IMR-90 (cell line): ENCODE measurements at regions not wholly inside any gene's neighbourhood (a gene's known extent, or its start where the extent isn't known, plus 50 kb on each side); places are given as distances from the start of the nearest gene placed in this dataset.

Source experiments
- ATAC-seq: fragments of 200-7000 bp; cut with Tn5 transposase; 2 replicates; pipeline ENCODE4 v1.9.1; 2020; ENCODE audit warnings: low read depth, mild to moderate bottlenecking, moderate library complexity
- BruUV-seq: library from RNA; stranded (reverse); fragments of 400-500 nt; replicated peaks from 2 replicates; lab custom pipeline; 2021; lab: Mats Ljungman, UMichigan
- CTCF ChIA-PET: fragments of 300-600 bp; formaldehyde crosslinking; extraction: SDS; loops from one replicate; lab custom pipeline; 2021; ENCODE audit warnings: antibody characterized with exemption; lab: Yijun Ruan, JAX
- POLR2A ChIA-PET: fragments of 300-600 bp; sonication (Branson Sonifier 250); formaldehyde crosslinking; loops from one replicate; lab custom pipeline; 2022; ENCODE audit warnings: antibody characterized with exemption; ENCODE audit not compliant: unreplicated experiment; lab: Charles Lee
- DNase-seq: peaks from one replicate; pipeline ENCODE4 v3.0.0; 2013
- H2AFZ ChIP-seq: replicated peaks from 2 replicates; pipeline ENCODE3; 2013; ENCODE audit warnings: low read length, mild to moderate bottlenecking; ENCODE audit not compliant: poor library complexity
- H2AK5ac ChIP-seq: 2 replicates; pipeline ENCODE4 v1.6.1; 2013; ENCODE audit warnings: low read depth, low read length, inconsistent platforms
- H2AK9ac ChIP-seq: replicated peaks from 2 replicates; pipeline ENCODE3; 2013; ENCODE audit warnings: mild to moderate bottlenecking, low read depth, low read length, moderate library complexity; ENCODE audit not compliant: poor library complexity
- H2BK120ac ChIP-seq: 2 replicates; pipeline ENCODE4 v1.6.1; 2013; ENCODE audit warnings: low read depth, low read length, inconsistent platforms
- H2BK15ac ChIP-seq: 3 replicates; pipeline ENCODE4 v1.6.1; 2013; ENCODE audit warnings: low read depth, low read length, inconsistent platforms
- H2BK20ac ChIP-seq: 2 replicates; pipeline ENCODE4 v1.6.1; 2013; ENCODE audit warnings: low read depth, mild to moderate bottlenecking, inconsistent platforms, low read length, moderate library complexity
- H2BK5ac ChIP-seq: 2 replicates; pipeline ENCODE4 v1.6.1; 2013; ENCODE audit warnings: mild to moderate bottlenecking, low read depth, low read length, inconsistent platforms; ENCODE audit not compliant: poor library complexity, severe bottlenecking
- H3K14ac ChIP-seq: replicated peaks from 2 replicates; pipeline ENCODE4 v1.6.1; 2013; ENCODE audit warnings: low read depth, low read length, inconsistent platforms
- H3K18ac ChIP-seq: 2 replicates; pipeline ENCODE4 v1.6.1; 2013; ENCODE audit warnings: low read depth, low read length, control low read depth
- H3K23ac ChIP-seq: 2 replicates; pipeline ENCODE4 v1.6.1; 2013; ENCODE audit warnings: low read depth, low read length, inconsistent platforms
- H3K27ac ChIP-seq: 2 replicates; pipeline ENCODE4 v1.5.1; 2013; ENCODE audit warnings: mild to moderate bottlenecking, control low read depth, low read length; ENCODE audit not compliant: insufficient read depth
- H3K27me3 ChIP-seq: 2 replicates; pipeline ENCODE4 v1.6.1; 2013; ENCODE audit warnings: low read length; ENCODE audit not compliant: control insufficient read depth, insufficient read depth
- H3K36me3 ChIP-seq: 2 replicates; pipeline ENCODE4 v1.6.1; 2013; ENCODE audit warnings: low read length, mixed read lengths; ENCODE audit not compliant: control insufficient read depth, insufficient read depth
- H3K4ac ChIP-seq: 2 replicates; pipeline ENCODE4 v1.6.1; 2013; ENCODE audit warnings: low read depth, low read length, inconsistent platforms
- H3K4me1 ChIP-seq: 2 replicates; pipeline ENCODE4 v1.6.1; 2013; ENCODE audit warnings: low read length, mixed read lengths; ENCODE audit not compliant: control insufficient read depth, insufficient read depth
- H3K4me2 ChIP-seq: 2 replicates; pipeline ENCODE4 v1.6.1; 2013; ENCODE audit warnings: low read depth, mild to moderate bottlenecking, control low read depth, low read length, moderate library complexity
- H3K4me3 ChIP-seq: 2 replicates; pipeline ENCODE4 v1.5.1; 2013; ENCODE audit warnings: low read depth, mild to moderate bottlenecking, control low read depth, low read length, moderate library complexity; ENCODE audit not compliant: insufficient read depth
- H3K56ac ChIP-seq: 2 replicates; pipeline ENCODE4 v1.6.1; 2013; ENCODE audit warnings: low read length, inconsistent platforms; ENCODE audit not compliant: insufficient read depth; ENCODE audit errors: extremely low read depth
- H3K79me1 ChIP-seq, 2 experiments: 2 replicates each; pipeline ENCODE4 v1.6.1; 2013; ENCODE audit warnings: low read length in 2 of 2, inconsistent platforms in 1 of 2, low read depth in 1 of 2
- H3K9ac ChIP-seq: 2 replicates; pipeline ENCODE4 v1.6.1; 2013; ENCODE audit warnings: low read depth, low read length, control low read depth
- H3K9me1 ChIP-seq: 2 replicates; pipeline ENCODE4 v1.6.1; 2013; ENCODE audit warnings: low read length, inconsistent platforms; ENCODE audit not compliant: insufficient read depth
- H3K9me3 ChIP-seq: 2 replicates; pipeline ENCODE4 v1.6.1; 2013; ENCODE audit warnings: low read length; ENCODE audit not compliant: control insufficient read depth, insufficient read depth
- H4K20me1 ChIP-seq: 2 replicates; pipeline ENCODE4 v1.6.1; 2013; ENCODE audit warnings: low read length, inconsistent platforms; ENCODE audit not compliant: insufficient read depth
- H4K5ac ChIP-seq: 2 replicates; pipeline ENCODE4 v1.6.1; 2013; ENCODE audit warnings: mild to moderate bottlenecking, low read depth, low read length, control low read depth
- H4K8ac ChIP-seq, 2 experiments: 2 replicates each; pipeline ENCODE4 v1.6.1; 2013; ENCODE audit warnings: low read depth in 2 of 2, low read length in 2 of 2, control low read depth in 1 of 2, inconsistent platforms in 1 of 2
- H4K91ac ChIP-seq: 2 replicates; pipeline ENCODE4 v1.6.1; 2013; ENCODE audit warnings: low read depth, low read length, inconsistent platforms; ENCODE audit not compliant: insufficient read depth
- CEBPB ChIP-seq: IDR thresholded peaks from 2 replicates; pipeline ENCODE4 v1.6.1; 2012; ENCODE audit warnings: low read depth, low read length, improper control_type of control experiment
- CHD1 ChIP-seq: IDR thresholded peaks from 2 replicates; pipeline ENCODE4 v1.6.1; 2012; ENCODE audit warnings: low read depth, low read length, improper control_type of control experiment
- CTCF ChIP-seq: conservative IDR thresholded peaks from 2 replicates; pipeline ENCODE4 v1.5.1; 2012; ENCODE audit warnings: mild to moderate bottlenecking, low read depth, low read length, improper control_type of control experiment
- FOS ChIP-seq: fragments of 150-350 bp; IDR thresholded peaks from 2 replicates; pipeline ENCODE4 v1.6.1; 2016; ENCODE audit warnings: low read depth, low read length
- MAZ ChIP-seq: IDR thresholded peaks from 2 replicates; pipeline ENCODE4 v1.6.1; 2012; ENCODE audit warnings: low read depth, mild to moderate bottlenecking, low read length, improper control_type of control experiment, moderate library complexity, borderline replicate concordance
- MXI1 ChIP-seq: IDR thresholded peaks from 2 replicates; pipeline ENCODE4 v1.6.1; 2012; ENCODE audit warnings: low read depth, mild to moderate bottlenecking, low read length, moderate library complexity, borderline replicate concordance
- NFE2L2 ChIP-seq: fragments of 150-350 bp; IDR thresholded peaks from 2 replicates; pipeline ENCODE4 v1.6.1; 2016; ENCODE audit warnings: low read depth, mild to moderate bottlenecking, low read length
- POLR2A ChIP-seq: IDR thresholded peaks from 2 replicates; pipeline ENCODE4 v1.6.1; 2012; ENCODE audit warnings: mild to moderate bottlenecking, low read depth, low read length
- RAD21 ChIP-seq: IDR thresholded peaks from 2 replicates; pipeline ENCODE4 v1.6.1; 2012; ENCODE audit warnings: low read length, improper control_type of control experiment
- RCOR1 ChIP-seq: IDR thresholded peaks from 2 replicates; pipeline ENCODE4 v1.6.1; 2012; ENCODE audit warnings: mild to moderate bottlenecking, low read length, improper control_type of control experiment; ENCODE audit not compliant: insufficient replicate concordance
- RFX5 ChIP-seq: IDR thresholded peaks from 2 replicates; pipeline ENCODE4 v1.8.0; 2012; ENCODE audit warnings: low read depth, mild to moderate bottlenecking, low read length, moderate library complexity
- SMC3 ChIP-seq: fragments of 150-350 bp; IDR thresholded peaks from 2 replicates; pipeline ENCODE4 v1.6.1; 2016; ENCODE audit warnings: low read depth, mild to moderate bottlenecking, antibody characterized with exemption, low read length, moderate library complexity
- USF2 ChIP-seq: fragments of 150-350 bp; IDR thresholded peaks from 2 replicates; pipeline ENCODE4 v1.6.1; 2017; ENCODE audit warnings: mild to moderate bottlenecking, antibody characterized with exemption, low read length, low read depth
- WGBS, 2 experiments: methylation state at CpG; one replicate each; pipeline versions ENCODE4 v1.1.5 to v1.1.7; 2013; ENCODE audit warnings: missing lambda C conversion rate in 2 of 2; ENCODE audit not compliant: insufficient read length in 1 of 2; ENCODE audit errors: extremely low coverage in 2 of 2; 5-methylcytosine and 5-hydroxymethylcytosine counted together
- dilution Hi-C: fragments of 300-500 bp; cut with HindIII; formaldehyde crosslinking; loops from one replicate; pipeline ENCODE4 v1.14.3; 2018; ENCODE audit warnings: low sequenced_read_pairs; ENCODE audit not compliant: unreplicated experiment
- in situ Hi-C: fragments of 300-500 bp; cut with MboI; formaldehyde crosslinking; loops from 3 replicates; pipeline ENCODE4 v1.14.3; 2019; ENCODE audit warnings: low sequenced_read_pairs, inconsistent platforms, mixed read lengths
- intact Hi-C: fragments of 100-400 bp; cut with micrococcal nuclease; formaldehyde crosslinking; loops from 2 replicates; pipeline ENCODE4 v1.10.0; 2022

GRCh38 chr21:16821588-16821987, 691.3 kb upstream of the CXADR start:
- no TSS peak for BruUV-seq
- Histone ChIP-seq H2BK120ac (no peak overlapping the region), H3K9ac (no peak overlapping the region), H3K9me3 (no peaks in the 10 kb centered on the region), H3K18ac (no peak overlapping the region), H3K9me1 (no peaks in the 10 kb centered on the region), H4K91ac (no peak overlapping the region), H3K4me3 (no peak overlapping the region), H4K5ac (no peak overlapping the region), H3K79me1 (no peaks in the 10 kb centered on the region), H2AK5ac (no peak overlapping the region), H3K4ac (no peak overlapping the region), H2BK15ac (no peak overlapping the region), H3K56ac (no peak overlapping the region), H2AK9ac (no peak overlapping the region), H3K14ac (no peak overlapping the region), H3K4me1 (no peaks in the 10 kb centered on the region), H3K36me3 (no peaks in the 10 kb centered on the region), H2BK20ac (no peak overlapping the region), H3K23ac (no peak overlapping the region), H4K8ac (no peak overlapping the region), H3K27ac (no peak overlapping the region), H2BK5ac (no peak overlapping the region), H3K4me2 (no peak overlapping the region), H4K20me1 (no peaks in the 10 kb centered on the region), H3K27me3 (no peaks in the 10 kb centered on the region), H2AFZ (no peak overlapping the region)
- ATAC-seq (peak; percentile 56; the same call in 1 of the 2 replicates), DNase-seq (no peak)
- dilution Hi-C loops (no loop called here), in situ Hi-C loops (no loop called here), intact Hi-C loops (loop anchor here (10.0 kb wide), 1 partner anchor 63 kb away; no protein-coding TSS in a partner anchor)
- ChIA-PET CTCF (no interaction called here), POLR2A (no interaction called here)
- WGBS, 2 experiments, result no CpG with 5 or more reads among the region's 1 CpG
- TF ChIP-seq RCOR1 (no peak), FOS (no peak), CTCF (no peak), RAD21 (no peak), SMC3 (no peak), RFX5 (no peak), USF2 (no peak), CEBPB (no peak), MAZ (no peak), POLR2A (no peak), NFE2L2 (no peak), MXI1 (no peak), CHD1 (no peak)
